Right forelimb (tissue), 1 donor: ENCODE measurements at regions not wholly inside any gene's neighbourhood (a gene's known extent, or its start where the extent isn't known, plus 50 kb on each side); places are given as distances from the start of the nearest gene placed in this dataset.

Experiments
- DNase-seq: peaks from one replicate; pipeline ENCODE4 v3.0.0-alpha.2; 2018

DNA sequence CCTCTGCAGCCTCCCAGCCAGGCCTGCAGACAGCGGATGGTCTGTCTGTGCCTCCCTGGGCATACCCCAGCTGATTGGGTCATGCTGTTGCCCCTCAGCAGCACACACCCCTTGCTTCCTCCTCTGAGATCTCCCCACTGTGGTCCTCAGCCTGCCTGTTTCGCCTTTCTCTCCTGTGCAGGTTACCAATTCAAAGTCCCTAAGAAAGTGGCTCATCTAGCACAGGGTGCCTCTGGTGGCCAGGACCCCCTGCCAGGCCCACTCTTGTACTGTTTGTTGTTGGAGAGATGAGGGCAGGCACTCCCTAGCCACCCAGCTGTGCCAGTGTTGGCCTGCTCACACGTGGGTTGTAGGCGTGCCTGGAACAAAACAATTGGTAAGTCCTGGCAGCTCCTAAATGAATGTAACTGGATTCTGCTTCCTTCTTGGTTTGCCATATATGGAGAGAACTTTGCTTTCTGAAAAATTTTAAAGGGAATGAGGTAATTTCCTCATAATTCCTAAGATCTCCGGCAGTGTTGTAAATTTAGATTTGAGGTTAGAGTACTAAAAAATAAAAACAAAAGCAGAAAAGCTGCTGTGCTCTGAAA, 213.2 kb upstream of the IL12A start:
- DNase-seq = peak; percentile 55

DNA sequence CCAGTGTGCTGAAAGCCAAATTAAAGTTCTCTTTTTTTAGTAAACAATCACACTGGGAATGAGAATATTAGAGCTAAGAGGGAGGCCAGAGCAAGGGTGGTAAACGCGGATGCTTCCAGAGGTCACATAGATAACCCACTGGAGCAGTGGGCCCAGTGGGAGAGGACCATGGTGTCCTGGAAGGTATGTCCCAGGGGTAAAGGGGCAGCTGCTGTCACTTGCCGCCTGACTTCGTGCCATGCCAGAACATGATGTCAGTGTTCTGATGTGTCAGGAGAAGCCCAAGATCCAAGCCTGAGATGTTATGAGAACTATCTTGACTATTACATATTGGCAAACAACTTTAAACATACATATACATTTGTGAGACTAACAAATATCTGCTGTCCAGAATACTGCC, 211.9 kb upstream of the IL12A start:
- DNase-seq = no peak

DNA sequence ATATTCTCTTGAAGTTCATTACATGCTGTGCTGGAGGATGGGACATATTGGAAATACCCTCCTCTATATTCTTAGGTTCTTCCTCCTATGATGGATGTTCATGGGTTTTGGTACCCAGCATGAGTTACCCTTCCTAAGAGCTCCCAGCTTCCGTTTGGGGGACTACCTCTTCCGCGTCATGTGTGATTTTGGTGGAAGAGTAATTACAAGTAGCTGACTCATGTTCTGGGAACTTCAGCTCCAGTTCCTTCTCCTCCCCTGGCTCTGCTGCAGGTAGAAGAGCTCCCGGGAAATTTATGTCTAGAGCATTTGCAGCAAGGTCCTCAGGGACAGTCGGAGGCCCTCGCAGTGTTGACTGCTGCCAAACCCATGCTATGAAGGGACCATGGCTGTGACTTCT, 208.8 kb upstream of the IL12A start:
- DNase-seq = no peak

DNA sequence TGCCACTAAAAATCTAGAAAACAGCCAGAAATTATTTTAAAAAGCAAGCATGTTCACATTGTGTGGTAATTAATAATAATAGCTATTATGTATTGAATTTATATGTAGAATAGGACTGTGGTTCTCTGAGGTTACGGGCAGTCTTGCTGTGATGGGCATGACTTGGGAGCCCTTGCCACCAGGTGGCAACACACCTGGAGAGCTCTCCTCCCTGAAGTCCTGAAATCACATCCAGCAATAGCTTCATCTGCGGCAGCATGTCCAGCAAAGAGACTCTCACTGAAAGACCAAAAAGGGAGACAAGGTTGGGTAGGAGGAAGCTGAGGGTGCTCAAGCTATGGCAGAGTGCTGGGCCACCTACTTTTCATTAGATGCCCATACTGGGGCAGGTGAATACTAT, 206.8 kb upstream of the IL12A start:
- no peak for DNase-seq

DNA sequence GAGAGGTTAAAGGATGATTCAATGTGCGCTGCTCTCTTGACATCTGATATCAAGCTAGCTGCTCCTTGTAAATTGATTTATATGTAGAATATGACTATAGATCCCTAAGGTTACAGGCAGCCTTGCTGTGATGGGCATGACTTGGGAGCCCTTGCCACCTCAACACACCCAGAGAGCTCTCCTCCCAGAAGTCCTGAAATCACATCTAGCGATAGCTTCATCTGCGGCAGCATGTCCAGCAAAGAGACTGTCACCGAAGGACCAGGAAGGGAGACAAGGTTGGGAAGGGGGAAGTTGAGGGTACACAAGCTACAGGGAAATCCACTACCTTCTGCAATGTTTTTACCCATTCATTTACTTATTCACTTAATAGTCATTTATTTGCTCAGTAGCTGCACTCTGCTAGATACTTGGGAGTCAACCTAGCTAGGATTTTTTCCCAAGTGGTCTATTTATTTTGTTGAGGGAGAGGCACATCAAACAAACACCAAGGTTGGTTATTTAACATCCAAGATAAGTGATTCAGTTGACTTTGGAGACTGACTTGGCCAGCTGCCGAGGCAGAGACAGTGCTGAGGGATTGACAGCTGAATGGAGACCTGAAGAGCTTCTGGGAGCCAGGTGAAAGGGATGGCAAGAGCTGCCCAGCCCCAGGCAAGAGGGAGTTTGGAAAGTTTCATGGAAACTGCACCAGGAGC, 205.8 kb upstream of the IL12A start:
- no peak for DNase-seq

DNA sequence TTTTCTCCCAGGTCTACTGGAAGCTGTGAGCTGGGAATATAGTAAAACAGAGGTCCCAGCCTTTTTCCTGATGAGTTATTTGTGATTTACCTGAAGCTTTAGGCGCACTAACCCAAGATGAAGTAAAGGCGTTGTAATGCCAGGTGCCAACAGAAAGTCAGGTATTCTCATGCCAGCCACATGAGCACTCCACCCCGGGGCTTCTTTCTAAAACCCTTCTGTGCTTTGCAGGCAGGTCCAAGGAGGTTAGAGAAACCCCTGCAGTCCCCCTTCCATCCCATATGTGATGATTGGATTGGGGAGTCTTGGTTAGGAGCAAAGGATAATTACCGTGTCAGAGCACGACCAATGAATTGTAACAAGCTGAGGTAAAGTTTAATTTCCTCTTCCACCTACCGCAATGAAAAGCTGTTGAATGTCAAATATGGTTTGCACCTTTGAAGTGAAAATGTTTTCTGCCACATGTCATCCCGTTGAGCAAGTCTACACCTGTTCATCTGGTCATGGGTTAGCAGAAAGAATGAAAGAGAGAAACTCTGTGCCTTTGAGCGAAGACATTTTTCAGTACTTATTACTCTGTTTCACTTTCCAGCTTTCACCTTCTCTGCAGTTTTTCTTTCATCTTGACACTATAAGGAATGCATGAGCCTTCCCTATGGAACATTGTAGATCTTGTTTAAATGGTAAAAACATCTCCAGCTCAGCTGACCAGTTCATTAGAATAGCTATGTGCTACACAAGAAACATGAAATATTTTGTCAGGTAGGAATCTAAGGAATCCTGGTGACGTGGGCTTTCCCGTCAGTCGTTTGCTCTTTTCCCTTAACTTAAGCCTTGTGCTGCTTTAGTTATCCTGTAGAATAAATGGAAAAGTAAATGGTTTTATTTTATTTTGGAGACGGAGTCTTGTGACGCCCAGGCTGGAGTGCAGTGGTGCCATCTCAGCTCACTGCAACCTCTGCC, 204.6 kb upstream of the IL12A start:
- DNase-seq = no peak

DNA sequence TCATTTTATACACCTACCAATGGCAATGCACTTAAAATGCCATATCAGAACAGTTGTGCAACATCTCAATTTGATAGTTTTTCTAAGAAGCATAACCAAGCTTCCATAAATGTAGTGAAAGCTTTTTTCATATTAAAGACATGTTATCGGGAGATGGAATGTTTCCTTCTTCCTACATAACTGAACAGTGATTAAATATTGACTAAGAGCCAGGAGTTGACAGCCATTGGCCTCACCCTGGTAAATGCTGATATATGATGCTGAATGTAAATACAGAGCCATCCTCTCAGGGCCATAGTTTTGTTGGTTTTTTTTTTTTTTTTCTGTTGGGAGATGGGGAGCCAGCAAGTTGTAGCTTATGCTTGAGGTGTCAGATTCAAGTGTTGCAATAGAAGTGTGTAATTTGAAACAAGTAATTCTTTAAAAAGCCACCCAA, 203.3 kb upstream of the IL12A start:
- DNase-seq = no peak

DNA sequence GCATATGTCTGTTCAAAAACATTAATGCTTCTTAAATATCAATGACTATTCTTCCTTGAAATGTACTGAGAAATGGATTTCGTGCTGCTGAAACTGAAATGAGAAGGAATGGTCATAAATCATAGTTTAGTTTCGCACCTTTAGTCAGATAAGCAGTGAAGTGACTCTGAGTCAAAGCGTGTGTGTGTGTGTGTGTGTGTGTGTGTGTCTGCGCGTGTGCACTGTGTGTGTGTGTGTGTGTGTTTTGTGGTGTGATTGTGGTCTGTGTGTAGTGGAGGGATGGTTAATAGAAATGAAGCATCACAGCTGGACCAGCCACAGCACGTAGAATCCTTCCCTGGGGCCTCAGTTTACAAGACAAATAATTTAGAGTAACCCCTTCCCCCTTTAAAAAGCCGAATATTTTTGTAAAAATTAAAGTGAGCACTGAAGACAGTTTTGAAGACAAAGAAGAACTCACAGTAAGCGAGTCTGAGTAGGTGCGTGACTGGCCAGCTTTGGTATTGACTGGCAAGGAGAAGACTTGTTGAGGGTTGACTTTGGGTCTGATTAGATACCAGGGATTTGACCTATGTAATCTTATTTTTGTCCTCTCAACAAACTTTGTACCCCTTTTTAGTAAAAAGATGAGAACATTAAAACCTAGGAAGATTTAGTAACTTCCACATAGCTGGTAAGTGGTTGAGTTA, 202.0 kb upstream of the IL12A start:
- DNase-seq = no peak

DNA sequence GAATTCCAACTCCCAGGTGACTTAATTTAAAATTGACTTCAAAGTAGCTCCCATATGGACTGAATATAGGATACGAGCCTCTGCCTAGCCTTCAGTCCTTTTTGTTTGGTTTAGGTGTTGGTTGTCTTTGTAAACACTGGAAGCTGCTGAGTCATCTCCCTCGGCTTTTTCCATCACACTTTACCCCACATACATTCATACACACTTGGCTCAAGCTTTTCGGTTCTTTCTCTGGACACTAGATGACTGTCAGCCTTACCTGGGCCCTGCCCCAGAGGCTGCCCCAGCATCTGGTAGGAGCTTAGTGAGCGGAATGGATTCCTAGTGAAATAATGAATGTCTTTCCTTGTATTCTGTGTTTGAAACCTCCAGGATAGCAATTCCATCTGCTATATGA, 201.5 kb upstream of the IL12A start:
- no peak for DNase-seq

DNA sequence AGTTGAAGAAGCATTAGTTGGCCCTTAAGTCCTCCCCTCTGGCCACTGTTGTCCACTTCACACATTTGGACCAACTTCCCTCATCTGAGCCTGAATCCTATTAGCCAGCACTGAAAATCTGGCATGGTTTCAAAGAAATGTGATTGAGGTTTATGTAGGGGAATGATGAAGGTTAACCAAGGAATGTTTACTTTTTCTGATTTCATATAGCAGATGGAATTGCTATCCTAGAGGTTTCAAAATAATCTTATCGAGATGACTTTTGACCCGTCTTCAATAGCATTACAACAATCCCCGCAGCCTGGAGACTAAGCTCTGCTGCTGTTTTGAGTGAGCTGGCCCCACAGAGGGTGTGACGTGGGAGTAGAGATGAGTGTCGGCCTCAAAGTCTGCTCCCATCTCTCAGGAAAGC, 200.8 kb upstream of the IL12A start:
- DNase-seq = no peak

DNA sequence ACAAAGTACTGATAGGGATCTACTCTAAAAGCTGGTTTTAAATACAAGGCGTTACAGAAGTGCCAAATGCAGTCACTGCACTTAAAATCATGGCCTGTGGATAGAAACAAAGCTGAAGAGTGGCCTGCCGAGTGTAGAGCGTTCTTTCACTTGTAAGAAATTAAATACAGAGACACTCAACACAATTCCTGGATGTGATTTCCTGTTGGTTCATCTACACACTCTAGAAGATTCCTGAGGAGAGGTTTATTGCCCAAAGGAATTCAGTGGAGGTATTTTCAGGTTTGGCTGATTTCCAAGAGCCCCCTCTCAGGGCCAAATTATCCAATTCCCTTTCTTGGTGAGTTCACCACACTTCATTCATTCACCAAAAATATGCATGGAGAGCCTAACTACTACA, 200.3 kb upstream of the IL12A start:
- DNase-seq = no peak

DNA sequence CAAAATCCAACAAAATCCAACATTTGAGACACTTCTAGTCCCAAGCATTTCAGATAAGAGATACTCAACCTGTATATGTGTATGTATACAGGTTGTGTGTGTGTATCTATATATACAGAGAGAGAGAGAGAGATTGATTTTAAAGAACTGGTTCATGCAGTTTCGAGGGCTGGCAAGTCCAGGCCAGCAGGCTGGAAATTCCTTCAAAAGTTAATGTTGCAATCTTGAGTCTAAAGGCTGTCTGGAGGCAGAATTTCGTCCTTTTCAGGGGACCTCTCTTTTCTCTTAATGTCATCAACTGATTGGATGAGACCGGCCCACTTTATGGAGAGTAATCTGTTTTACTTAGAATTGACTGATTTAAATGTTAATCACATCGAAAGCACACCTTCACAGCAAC, 199.6 kb upstream of the IL12A start:
- DNase-seq = no peak

DNA sequence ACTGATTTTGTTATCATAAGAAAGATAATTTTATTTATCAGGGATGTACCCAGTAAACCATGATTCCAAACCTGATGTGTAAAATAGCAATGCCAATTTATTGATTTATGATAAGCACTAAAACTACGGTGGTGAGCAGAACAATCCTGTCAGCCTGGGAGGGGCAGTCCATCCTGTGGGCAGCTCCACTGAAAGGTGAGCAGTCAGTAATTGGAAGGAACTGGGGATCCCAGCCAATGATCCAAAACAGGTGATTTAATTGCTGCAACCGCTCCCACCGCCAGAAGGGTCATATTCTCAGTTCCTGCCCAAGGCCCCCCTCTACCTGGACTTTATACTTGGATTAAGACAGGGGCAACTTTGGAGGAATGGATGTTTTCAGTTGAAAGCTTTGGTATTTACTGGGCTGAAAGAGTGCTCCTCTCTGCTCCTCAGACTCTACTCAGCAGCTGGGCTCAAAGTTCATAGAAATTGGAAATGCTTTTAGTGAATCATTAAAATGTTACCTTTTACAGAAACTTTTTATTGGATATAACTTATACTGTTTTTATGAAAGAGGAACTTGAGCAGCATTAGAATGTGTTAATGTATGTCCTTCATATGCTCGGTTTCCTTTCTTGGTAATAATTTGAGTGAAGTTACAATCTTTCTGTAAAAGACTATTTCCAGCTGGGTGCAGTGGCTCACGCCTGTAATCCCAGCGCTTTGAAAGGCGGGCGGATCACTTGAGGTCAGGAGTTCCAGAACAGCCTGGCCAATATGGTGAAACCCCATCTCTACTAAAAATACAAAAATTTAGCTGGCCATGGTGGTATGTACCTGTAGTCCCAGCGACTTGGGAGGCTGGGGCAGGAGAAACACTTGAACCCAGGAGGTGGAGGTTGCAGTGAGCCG, 198.6 kb upstream of the IL12A start:
- no peak for DNase-seq

DNA sequence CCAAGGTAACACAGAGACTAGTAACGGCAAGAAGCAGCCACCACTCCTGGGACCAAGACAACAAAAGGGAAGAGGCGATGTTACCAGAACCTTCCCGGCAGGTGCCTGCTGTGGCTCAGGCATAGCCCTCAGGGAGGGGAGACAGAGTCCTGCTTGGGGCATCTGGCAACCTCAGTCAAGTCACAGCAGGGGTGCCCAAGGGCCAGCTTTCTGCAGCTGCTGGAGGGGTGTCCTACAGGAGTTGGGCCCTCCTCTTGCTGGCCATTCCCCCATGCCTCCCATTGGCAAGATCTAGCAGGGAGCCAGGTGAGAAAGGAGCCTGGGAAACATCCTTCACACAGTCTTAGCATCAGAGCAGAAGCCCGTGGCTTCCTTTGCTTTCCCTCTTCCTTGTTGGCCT, 197.3 kb upstream of the IL12A start:
- no peak for DNase-seq

DNA sequence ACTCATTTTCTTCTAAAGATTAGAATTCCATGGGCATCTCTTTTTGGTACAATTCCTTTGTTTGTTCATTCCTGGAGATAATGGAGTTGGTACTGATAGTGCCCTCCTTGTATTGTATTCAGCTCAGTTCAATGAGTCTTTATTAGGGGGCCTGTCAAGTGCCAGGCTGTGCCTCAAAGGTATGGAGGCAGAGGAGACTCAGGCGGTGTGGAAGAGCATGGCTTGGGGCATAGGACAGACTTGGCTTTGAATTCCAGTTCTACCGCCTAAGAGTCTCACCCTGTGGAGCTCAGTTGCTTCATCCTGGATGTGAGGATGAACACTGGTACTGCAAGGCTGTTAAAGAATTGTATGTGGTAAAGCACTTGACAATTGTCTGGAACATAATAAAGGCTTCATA, 196.6 kb upstream of the IL12A start:
- DNase-seq = no peak

DNA sequence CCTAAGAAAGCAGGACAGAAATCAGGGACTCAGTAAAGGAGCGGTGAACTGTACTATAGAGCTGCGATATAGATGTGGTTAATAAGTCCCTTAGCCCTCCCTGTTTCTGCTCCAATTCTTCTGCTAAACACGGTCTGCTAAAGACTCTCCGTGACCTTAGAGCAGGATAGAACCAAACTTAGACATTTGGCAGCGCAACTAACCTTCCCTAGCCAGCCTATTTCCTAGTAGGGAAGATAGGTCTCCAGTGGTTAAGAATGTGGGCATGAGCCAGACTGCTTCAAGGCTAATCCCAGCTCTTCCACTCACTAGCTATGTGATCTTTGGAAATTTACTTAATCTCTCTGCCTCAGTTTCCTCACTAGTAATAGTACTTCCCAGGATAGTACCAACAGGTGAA, 193.6 kb upstream of the IL12A start:
- no peak for DNase-seq

DNA sequence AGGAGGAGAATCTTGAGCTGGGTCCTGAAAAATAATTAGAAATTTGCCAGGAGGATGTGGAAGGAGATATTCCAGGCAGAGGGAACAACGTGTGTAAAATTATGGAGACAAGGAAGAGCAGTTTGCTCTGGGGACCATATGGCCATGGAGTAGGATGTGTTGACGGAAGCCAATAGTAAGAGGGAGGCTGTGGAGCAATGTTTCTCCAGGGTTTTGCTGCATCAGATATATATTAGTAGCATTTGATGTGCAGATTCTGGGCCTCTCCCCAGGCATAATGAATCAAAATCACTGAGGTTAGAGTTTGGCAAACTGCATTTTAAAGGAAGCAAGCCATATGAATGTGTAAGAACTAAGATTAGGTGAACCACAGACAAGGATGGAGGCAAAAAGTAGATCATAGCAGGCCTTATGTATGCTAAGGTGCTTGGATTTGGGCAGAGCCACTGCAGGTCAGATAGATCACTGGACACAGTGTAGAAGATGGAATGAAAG, 192.9 kb upstream of the IL12A start:
- DNase-seq = no peak

DNA sequence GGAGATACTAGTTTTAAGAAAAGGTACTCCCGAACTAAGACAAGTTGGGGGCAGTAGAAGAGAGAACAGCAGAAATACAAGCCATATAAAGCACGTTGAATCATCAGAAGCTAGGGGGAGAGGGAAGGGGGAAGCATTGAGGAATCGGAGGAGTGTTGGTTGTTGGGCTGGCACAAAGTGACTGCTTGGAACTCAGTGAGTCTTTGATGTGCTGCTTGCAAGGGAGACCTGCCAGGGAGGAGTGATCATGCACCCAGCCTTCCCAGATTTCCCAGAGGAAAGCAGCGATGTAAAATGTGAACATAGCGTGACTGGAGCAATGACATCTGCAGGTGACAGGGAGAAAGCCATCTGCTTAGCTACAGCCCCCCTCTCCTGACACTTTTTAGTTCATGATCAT, 192.4 kb upstream of the IL12A start:
- DNase-seq = no peak

DNA sequence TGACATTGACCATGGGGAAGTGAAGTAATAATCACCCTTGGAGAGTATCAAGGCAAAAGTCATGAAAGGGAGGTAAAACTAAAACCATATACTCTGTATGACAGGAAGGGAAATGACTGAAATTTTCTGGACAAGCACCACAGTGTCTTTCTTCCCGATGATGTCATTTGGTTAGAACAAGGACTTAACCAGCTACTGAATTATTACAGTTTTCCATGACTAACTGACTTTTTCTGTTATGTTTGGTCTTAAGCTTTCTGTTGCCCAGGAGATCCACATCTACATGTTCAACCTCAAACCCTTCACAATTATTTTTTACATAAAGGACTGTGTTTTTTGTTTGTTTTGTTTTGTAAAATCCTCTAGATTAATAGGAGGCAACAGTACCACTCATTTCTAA, 191.9 kb upstream of the IL12A start:
- no peak for DNase-seq

DNA sequence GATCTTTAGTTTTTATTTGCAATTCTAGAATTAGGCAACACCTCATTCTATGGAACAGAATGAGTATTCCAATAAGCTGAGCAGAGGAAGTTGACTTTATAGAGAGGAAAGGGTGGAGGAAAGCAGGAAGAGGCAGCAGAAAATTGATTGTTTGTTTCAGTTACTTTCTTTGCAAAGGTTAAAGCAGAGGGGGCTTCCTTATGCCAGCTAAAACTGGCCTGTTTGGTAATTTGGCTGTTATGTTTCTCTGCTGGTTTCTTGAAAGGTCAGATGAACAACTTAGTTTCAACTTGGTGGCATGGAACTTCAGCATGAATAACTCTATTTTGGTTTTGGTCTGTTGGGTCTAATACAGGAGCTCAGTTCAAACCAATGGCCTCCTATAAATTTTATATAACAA, 190.9 kb upstream of the IL12A start:
- DNase-seq = no peak

DNA sequence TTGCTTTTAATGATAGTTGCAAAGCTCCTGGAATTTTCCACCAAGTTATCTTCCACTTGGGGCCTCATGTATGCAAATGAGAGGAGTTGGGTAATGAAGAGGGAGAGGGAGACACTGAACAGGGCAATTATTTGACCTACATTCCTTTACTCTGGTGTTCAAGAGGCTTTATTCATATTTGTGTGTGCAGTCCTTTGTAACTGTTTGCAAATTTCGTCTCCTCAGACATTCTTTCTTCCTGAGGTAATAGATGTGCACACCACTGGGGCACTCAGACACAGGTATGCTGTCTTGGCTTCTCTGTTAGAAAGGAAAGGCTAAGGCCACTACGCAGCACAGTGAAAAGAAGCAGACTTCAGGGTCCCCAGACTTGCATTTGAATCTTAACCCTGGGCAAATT, 189.7 kb upstream of the IL12A start:
- DNase-seq = no peak
